ENCODE measurements at regions not wholly inside any gene's neighbourhood (a gene's known extent, or its start where the extent isn't known, plus 50 kb on each side); places are given as distances from the start of the nearest gene placed in this dataset.

- TF ChIP-seq EP300 (IDR thresholded peaks at IDR 0.05) (no peak), POLR2A (IDR thresholded peaks at IDR 0.05) (no peak), CTCF (IDR thresholded peaks at IDR 0.05) (no peak), POLR2AphosphoS5 (IDR thresholded peaks at IDR 0.05) (no peak)
Measured at GRCh38 chr11:15885854-15886253, 470.5 kb downstream of the SOX6 start.
